ENCODE measurements at regions not wholly inside any gene's neighbourhood (a gene's known extent, or its start where the extent isn't known, plus 50 kb on each side); places are given as distances from the start of the nearest gene placed in this dataset.

- H3K36me3 ChIP-seq = no peaks in the 10 kb centered on the region
- H3K4me1 ChIP-seq = peaks cover 0 to 25% (median 7%) of the 10 kb centered on the region in 4 donors
- H3K9me3 ChIP-seq = no peaks in the 10 kb centered on the region
- intact Hi-C loops (cut with DNase I) = no loop called here
- WGBS (ENCODE audit: insufficient coverage, low coverage, low lambda C conversion rate, missing lambda C conversion rate) = 87% methylated on average over 3 of the region's 12 CpGs
- no peak overlapping the region for H3K27ac ChIP-seq
- TF ChIP-seq CTCF (IDR thresholded peaks at IDR 0.05) (no peak), POLR2A (IDR thresholded peaks at IDR 0.05) (no peak)
- no peaks in the 10 kb centered on the region for H3K27me3 ChIP-seq
- no peak for ATAC-seq
- DNase-seq = peak in 1 of 3 donors; percentile 20
- H3K4me3 ChIP-seq = no peak overlapping the region
Measured at GRCh38 chr2:120464448-120464931, 118.6 kb downstream of the INHBB start.

- ATAC-seq (peak in 1 of 4 donors; percentile 4), DNase-seq (peak in 1 of 3 donors; percentile 44)
- Histone ChIP-seq H3K4me1 (peaks cover 0 to 31% (median 10%) of the 10 kb centered on the region in 4 donors), H3K4me3 (no peak overlapping the region), H3K9me3 (no peaks in the 10 kb centered on the region), H3K27ac (no peak overlapping the region), H3K36me3 (no peaks in the 10 kb centered on the region), H3K27me3 (no peaks in the 10 kb centered on the region)
- TF ChIP-seq CTCF (IDR thresholded peaks at IDR 0.05) (no peak), POLR2A (IDR thresholded peaks at IDR 0.05) (no peak)
- no CpG with 5 or more reads among the region's 11 CpGs for WGBS (ENCODE audit: insufficient coverage, low coverage, low lambda C conversion rate, missing lambda C conversion rate)
- intact Hi-C loops (cut with DNase I) = no loop called here
Measured at GRCh38 chr2:120465012-120465700, 119.2 kb downstream of the INHBB start.

GRCh38 chr2:120465701-120465988 is 119.7 kb downstream of the INHBB start:
- 83% methylated on average over 2 of the region's 6 CpGs for WGBS (ENCODE audit: insufficient coverage, low coverage, low lambda C conversion rate, missing lambda C conversion rate)
- DNase-seq (no peak), ATAC-seq (no peak)
- no peak overlapping the region for H3K4me3 ChIP-seq
- peaks cover 0 to 34% (median 12%) of the 10 kb centered on the region in 4 donors for H3K4me1 ChIP-seq
- TF ChIP-seq CTCF (IDR thresholded peaks at IDR 0.05) (no peak), POLR2A (IDR thresholded peaks at IDR 0.05) (no peak)
- no peaks in the 10 kb centered on the region for H3K27me3 ChIP-seq
- no peaks in the 10 kb centered on the region for H3K36me3 ChIP-seq
- H3K9me3 ChIP-seq = no peaks in the 10 kb centered on the region
- H3K27ac ChIP-seq = no peak overlapping the region
- intact Hi-C loops (cut with DNase I) = no loop called here

GRCh38 chr2:120465989-120466703 is 120.2 kb downstream of the INHBB start:
- ATAC-seq (no peak), DNase-seq (peak in 1 of 3 donors; percentile 48)
- intact Hi-C loops (cut with DNase I) = no loop called here
- Histone ChIP-seq H3K4me3 (no peak overlapping the region), H3K27ac (no peak overlapping the region), H3K4me1 (peaks cover 0 to 39% (median 14%) of the 10 kb centered on the region in 4 donors), H3K27me3 (no peaks in the 10 kb centered on the region), H3K9me3 (no peaks in the 10 kb centered on the region), H3K36me3 (no peaks in the 10 kb centered on the region)
- no peak for TF ChIP-seq CTCF (IDR thresholded peaks at IDR 0.05)
- TF ChIP-seq POLR2A (IDR thresholded peaks at IDR 0.05) = no peak
- WGBS (ENCODE audit: insufficient coverage, low coverage, low lambda C conversion rate, missing lambda C conversion rate) = 54% methylated on average over 13 of the region's 25 CpGs
